Type B pancreatic cell (in vitro differentiated cells): ENCODE measurements at regions not wholly inside any gene's neighbourhood (a gene's known extent, or its start where the extent isn't known, plus 50 kb on each side); places are given as distances from the start of the nearest gene placed in this dataset.
A peak's percentile ranks its signal among the peaks of the same experiment; 100 is the strongest.

Source experiments
- DNase-seq: peaks from one replicate; pipeline ENCODE4 v3.0.0; 2021; ENCODE audit warnings: mixed read lengths; ENCODE audit not compliant: unreplicated experiment; ENCODE audit errors: extremely low spot score
- H3K27ac Mint-ChIP-seq: 2 replicates; pipeline ENCODE4 v1.8.0; 2021; ENCODE audit warnings: mild to moderate bottlenecking, mixed read lengths
- H3K27me3 Mint-ChIP-seq: 2 replicates; pipeline ENCODE4 v1.8.0; 2021; ENCODE audit warnings: mixed read lengths
- H3K36me3 Mint-ChIP-seq: 2 replicates; pipeline ENCODE4 v1.8.0; 2021; ENCODE audit warnings: mixed read lengths
- H3K4me1 Mint-ChIP-seq: one replicate; pipeline ENCODE4 v1.8.0; 2021; ENCODE audit warnings: mixed read lengths; ENCODE audit not compliant: unreplicated experiment
- H3K4me3 Mint-ChIP-seq: 2 replicates; pipeline ENCODE4 v1.8.0; 2021; ENCODE audit warnings: mild to moderate bottlenecking, mixed read lengths
- H3K9me3 Mint-ChIP-seq: 2 replicates; pipeline ENCODE4 v1.8.0; 2021; ENCODE audit warnings: mixed read lengths
- TF ChIP-seq, protein P1 (sequence below): fragments of 200-600 bp; sonication (generic); conservative IDR thresholded peaks from 2 replicates; pipeline ENCODE4 v1.5.0; 2021; ENCODE audit warnings: antibody characterized with exemption, mild to moderate bottlenecking

- DNase-seq: no peak
- no peaks in the 10 kb centered on the region for H3K27me3 Mint-ChIP-seq
- TF ChIP-seq, protein P1, sequence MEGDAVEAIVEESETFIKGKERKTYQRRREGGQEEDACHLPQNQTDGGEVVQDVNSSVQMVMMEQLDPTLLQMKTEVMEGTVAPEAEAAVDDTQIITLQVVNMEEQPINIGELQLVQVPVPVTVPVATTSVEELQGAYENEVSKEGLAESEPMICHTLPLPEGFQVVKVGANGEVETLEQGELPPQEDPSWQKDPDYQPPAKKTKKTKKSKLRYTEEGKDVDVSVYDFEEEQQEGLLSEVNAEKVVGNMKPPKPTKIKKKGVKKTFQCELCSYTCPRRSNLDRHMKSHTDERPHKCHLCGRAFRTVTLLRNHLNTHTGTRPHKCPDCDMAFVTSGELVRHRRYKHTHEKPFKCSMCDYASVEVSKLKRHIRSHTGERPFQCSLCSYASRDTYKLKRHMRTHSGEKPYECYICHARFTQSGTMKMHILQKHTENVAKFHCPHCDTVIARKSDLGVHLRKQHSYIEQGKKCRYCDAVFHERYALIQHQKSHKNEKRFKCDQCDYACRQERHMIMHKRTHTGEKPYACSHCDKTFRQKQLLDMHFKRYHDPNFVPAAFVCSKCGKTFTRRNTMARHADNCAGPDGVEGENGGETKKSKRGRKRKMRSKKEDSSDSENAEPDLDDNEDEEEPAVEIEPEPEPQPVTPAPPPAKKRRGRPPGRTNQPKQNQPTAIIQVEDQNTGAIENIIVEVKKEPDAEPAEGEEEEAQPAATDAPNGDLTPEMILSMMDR: no peak
- peaks cover 30% of the 10 kb centered on the region for H3K4me1 Mint-ChIP-seq
- H3K9me3 Mint-ChIP-seq: no peaks in the 10 kb centered on the region
- no peaks in the 10 kb centered on the region for H3K36me3 Mint-ChIP-seq
- H3K4me3 Mint-ChIP-seq: peak overlapping the region; percentile 83
- H3K27ac Mint-ChIP-seq: no peak overlapping the region
These were observed 530.3 kb downstream of the ZIC1 start for GRCh38 chr3:147939425-147939824.

GRCh38 chr3:147939839-147940238 lies 530.7 kb downstream of the ZIC1 start:
- peak overlapping the region; percentile 83 for H3K4me3 Mint-ChIP-seq
- H3K9me3 Mint-ChIP-seq: no peaks in the 10 kb centered on the region
- peaks cover 27% of the 10 kb centered on the region for H3K4me1 Mint-ChIP-seq
- no peak for DNase-seq
- H3K27me3 Mint-ChIP-seq: no peaks in the 10 kb centered on the region
- no peaks in the 10 kb centered on the region for H3K36me3 Mint-ChIP-seq
- H3K27ac Mint-ChIP-seq: no peak overlapping the region
- TF ChIP-seq, protein P1: no peak

DNA sequence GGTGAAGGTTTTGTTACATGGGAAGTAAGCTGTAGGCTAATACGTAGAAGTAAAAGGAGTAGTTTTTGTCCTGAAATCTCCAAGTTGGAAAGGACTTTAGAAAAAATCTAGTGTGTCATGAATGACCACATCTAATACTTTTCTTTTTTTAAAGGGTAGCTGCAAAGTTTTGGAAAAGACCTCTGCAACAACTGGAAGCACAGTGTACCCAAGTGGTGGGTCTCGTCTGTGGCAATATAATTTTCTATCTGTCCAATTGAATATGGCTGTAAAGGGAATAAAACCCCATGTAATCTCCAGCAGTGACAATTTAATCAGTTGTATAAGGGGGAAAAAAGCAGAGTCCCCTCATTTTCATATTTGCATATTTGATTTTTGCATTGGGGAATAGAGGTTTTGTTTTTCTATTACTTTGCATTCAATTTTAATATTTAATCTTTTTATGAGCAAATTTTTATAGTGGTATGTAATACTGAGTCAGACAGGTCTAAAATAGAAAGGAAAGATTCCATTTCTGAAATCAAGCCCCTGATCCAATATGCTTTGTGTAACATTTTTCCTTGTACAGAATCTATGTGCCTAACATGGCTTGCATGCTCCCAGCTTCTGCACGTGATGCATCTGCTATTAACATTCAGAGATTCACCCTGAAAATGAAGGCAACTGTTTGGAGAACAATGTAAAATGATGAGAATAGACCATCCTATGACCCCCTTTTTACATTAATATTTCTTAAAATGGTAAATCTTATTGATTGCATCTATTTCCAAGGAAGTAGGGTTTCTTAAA lies 531.4 kb downstream of the ZIC1 start:
- Mint-ChIP-seq H3K36me3 (no peaks in the 10 kb centered on the region), H3K27ac (no peak overlapping the region), H3K9me3 (no peaks in the 10 kb centered on the region), H3K4me3 (peak overlapping the region; percentile 25), H3K27me3 (no peaks in the 10 kb centered on the region), H3K4me1 (peaks cover 24% of the 10 kb centered on the region)
- DNase-seq: no peak
- TF ChIP-seq, protein P1: peak; percentile 41

GRCh38 chr3:147941969-147942368 lies 532.8 kb downstream of the ZIC1 start:
- DNase-seq: no peak
- H3K4me1 Mint-ChIP-seq: peaks cover 35% of the 10 kb centered on the region
- no peaks in the 10 kb centered on the region for H3K9me3 Mint-ChIP-seq
- TF ChIP-seq, protein P1: no peak
- H3K36me3 Mint-ChIP-seq: no peaks in the 10 kb centered on the region
- H3K4me3 Mint-ChIP-seq: no peak overlapping the region
- no peak overlapping the region for H3K27ac Mint-ChIP-seq
- H3K27me3 Mint-ChIP-seq: no peaks in the 10 kb centered on the region

GRCh38 chr3:147943265-147943945 lies 534.2 kb downstream of the ZIC1 start:
- Mint-ChIP-seq H3K27ac (no peak overlapping the region), H3K9me3 (no peaks in the 10 kb centered on the region), H3K4me1 (peaks cover 34% of the 10 kb centered on the region), H3K4me3 (no peak overlapping the region), H3K27me3 (no peaks in the 10 kb centered on the region), H3K36me3 (no peaks in the 10 kb centered on the region)
- no peak for DNase-seq
- TF ChIP-seq, protein P1: no peak
